ENCODE measurements at regions not wholly inside any gene's neighbourhood (a gene's known extent, or its start where the extent isn't known, plus 50 kb on each side); places are given as distances from the start of the nearest gene placed in this dataset.

- no peak for DNase-seq
Observed at GRCh38 chr17:72303787-72304733, 183.2 kb downstream of the SOX9 start.

- DNase-seq = no peak
Observed at GRCh38 chr17:72304859-72305258, 184.0 kb downstream of the SOX9 start.

- no peak for DNase-seq
Observed at GRCh38 chr17:72305472-72305871, 184.7 kb downstream of the SOX9 start.

- DNase-seq = no peak
Observed at GRCh38 chr17:72306037-72306436, 185.2 kb downstream of the SOX9 start.

- DNase-seq = no peak
Observed at GRCh38 chr17:72307836-72308235, 187.0 kb downstream of the SOX9 start.

- DNase-seq = no peak
Observed at GRCh38 chr17:72308744-72309385, 188.0 kb downstream of the SOX9 start.

- DNase-seq = no peak
Observed at GRCh38 chr17:72311004-72311403, 190.2 kb downstream of the SOX9 start.

- no peak for DNase-seq
Observed at GRCh38 chr17:72315122-72315913, 194.5 kb downstream of the SOX9 start.

- no peak for DNase-seq
Observed at GRCh38 chr17:72318131-72318530, 197.3 kb downstream of the SOX9 start.

GRCh38 chr17:72321896-72322295 lies 201.1 kb downstream of the SOX9 start:
- no peak for DNase-seq

- no peak for DNase-seq
Observed at GRCh38 chr17:72332367-72332766, 211.5 kb downstream of the SOX9 start.

GRCh38 chr17:72333570-72333969 lies 212.8 kb downstream of the SOX9 start:
- DNase-seq = no peak

- DNase-seq = no peak
Observed at GRCh38 chr17:72334205-72334604, 213.4 kb downstream of the SOX9 start.

- peak; percentile 50 for DNase-seq
Observed at GRCh38 chr17:72336026-72336803, 215.4 kb downstream of the SOX9 start.

GRCh38 chr17:72336804-72337070 lies 215.9 kb downstream of the SOX9 start:
- DNase-seq = no peak

- DNase-seq = no peak
Observed at GRCh38 chr17:72338304-72338703, 217.5 kb downstream of the SOX9 start.

- no peak for DNase-seq
Observed at GRCh38 chr17:72338847-72339790, 218.3 kb downstream of the SOX9 start.

- no peak for DNase-seq
Observed at GRCh38 chr17:72340836-72341235, 220.0 kb downstream of the SOX9 start.

- no peak for DNase-seq
Observed at GRCh38 chr17:72342061-72342460, 221.2 kb downstream of the SOX9 start.

GRCh38 chr17:72342627-72343527 lies 222.1 kb downstream of the SOX9 start:
- no peak for DNase-seq

GRCh38 chr17:72343911-72344310 lies 223.1 kb downstream of the SOX9 start:
- DNase-seq = no peak

All from NCI-H1105 treated with DMSO at 0.1 percent for 48 hours (cell line).